Activated T-helper 17 cell treated with anti-CD3 and anti-CD28 coated beads, Interleukin-2, amount 50 U/mL, for 72 hours (primary cell): ENCODE measurements at regions not wholly inside any gene's neighbourhood (a gene's known extent, or its start where the extent isn't known, plus 50 kb on each side); places are given as distances from the start of the nearest gene placed in this dataset.

Experiments used
- ATAC-seq: fragments of 150-1000 bp; cut with Tn5 transposase; replicated peaks from 2 replicates; pipeline ENCODE4 v1.10.0; 2021; ENCODE audit warnings: mild to moderate bottlenecking, moderate library complexity
- H3K27ac Mint-ChIP-seq: one replicate; pipeline ENCODE4 v1.8.0; 2022; ENCODE audit warnings: mixed read lengths
- H3K27me3 Mint-ChIP-seq: one replicate; pipeline ENCODE4 v1.8.0; 2022; ENCODE audit warnings: mixed read lengths
- H3K36me3 Mint-ChIP-seq: one replicate; pipeline ENCODE4 v1.8.0; 2022; ENCODE audit warnings: low read depth, mild to moderate bottlenecking, mixed read lengths
- H3K4me1 Mint-ChIP-seq: one replicate; pipeline ENCODE4 v1.8.0; 2022; ENCODE audit warnings: mixed read lengths
- H3K4me3 Mint-ChIP-seq: one replicate; pipeline ENCODE4 v1.8.0; 2022; ENCODE audit warnings: mild to moderate bottlenecking, mixed read lengths
- H3K9me3 Mint-ChIP-seq: one replicate; pipeline ENCODE4 v1.8.0; 2022; ENCODE audit warnings: mixed read lengths

DNA sequence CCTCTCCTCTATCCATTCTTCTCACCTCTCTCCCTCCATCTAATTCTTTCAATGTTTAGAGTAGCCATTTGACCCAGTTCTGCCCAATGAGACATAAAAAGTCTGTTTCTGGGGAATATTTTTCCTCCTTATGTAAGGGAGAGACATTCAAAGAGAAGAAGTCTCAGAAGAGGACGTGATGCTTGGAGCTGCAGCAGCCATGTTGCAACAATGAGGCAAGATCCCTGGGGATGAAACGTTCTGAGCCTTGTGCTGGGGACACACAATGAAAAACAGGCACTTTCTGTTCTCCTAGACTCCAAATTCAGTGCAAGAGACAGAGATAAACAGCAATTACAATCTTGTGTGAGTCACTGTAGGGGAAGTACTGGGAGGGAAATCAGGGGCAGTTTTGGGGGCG, 130.8 kb downstream of the FOXL1 start:
- Mint-ChIP-seq H3K27ac (no peak overlapping the region), H3K9me3 (peaks cover 5% of the 10 kb centered on the region), H3K27me3 (peaks cover 7% of the 10 kb centered on the region), H3K36me3 (no peaks in the 10 kb centered on the region), H3K4me3 (no peak overlapping the region), H3K4me1 (no peaks in the 10 kb centered on the region)
- ATAC-seq: no peak

DNA sequence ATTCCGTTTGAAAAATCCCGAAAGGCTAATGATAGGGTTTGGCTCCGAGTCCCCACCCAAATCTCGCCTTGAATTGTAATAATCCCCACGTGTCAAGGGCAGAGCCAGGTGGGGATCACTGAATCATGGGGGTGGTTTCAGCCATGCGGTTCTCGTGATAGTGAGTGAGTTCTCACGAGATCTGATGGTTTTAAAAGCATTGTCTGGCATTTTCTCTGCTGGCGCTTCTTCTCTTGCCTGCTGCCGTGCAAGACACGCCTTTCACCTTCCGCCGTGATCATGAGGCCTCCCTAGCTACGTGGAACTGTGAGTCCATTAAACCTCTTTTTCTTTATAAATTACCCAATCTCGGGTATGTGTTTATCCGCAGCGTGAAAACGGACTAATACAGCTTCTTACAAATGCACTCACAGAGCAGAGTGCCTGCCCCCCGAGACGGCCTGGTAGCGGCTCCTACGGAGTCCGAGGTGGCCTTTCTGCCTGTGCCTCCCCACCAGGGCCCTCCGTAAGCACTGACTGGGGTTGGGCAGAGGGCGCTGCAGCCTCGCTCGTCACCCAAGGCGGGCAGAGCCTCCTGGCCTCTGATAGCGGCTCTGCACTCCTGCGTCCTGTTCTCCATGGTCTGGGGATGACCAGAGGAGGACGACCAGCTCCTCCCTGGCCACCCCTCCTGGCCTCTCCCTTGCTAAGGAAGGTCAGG, 131.7 kb downstream of the FOXL1 start:
- Mint-ChIP-seq H3K36me3 (no peaks in the 10 kb centered on the region), H3K4me1 (no peaks in the 10 kb centered on the region), H3K9me3 (peaks cover 5% of the 10 kb centered on the region), H3K27me3 (peaks cover 5% of the 10 kb centered on the region), H3K27ac (no peak overlapping the region), H3K4me3 (no peak overlapping the region)
- no peak for ATAC-seq

DNA sequence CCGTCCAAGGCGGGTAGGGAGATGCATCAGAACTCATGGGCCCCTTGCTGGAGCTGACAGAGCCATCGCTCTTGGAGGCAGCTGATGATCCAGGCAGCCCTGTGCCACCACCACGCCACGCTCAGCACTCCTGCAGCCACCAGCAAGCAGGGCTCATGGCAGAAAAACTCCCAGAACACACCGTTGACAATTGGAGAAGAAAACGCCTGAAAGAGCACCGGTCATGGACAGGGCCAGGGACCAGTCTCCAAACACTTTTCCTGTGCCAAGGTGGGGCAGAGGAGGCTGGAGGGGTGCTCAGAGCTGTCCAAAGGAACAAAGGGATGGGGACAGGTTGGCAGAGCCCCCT, 132.2 kb downstream of the FOXL1 start:
- ATAC-seq: no peak
- Mint-ChIP-seq H3K27me3 (peaks cover 6% of the 10 kb centered on the region), H3K4me3 (no peak overlapping the region), H3K4me1 (no peaks in the 10 kb centered on the region), H3K27ac (no peak overlapping the region), H3K9me3 (peaks cover 5% of the 10 kb centered on the region), H3K36me3 (no peaks in the 10 kb centered on the region)

DNA sequence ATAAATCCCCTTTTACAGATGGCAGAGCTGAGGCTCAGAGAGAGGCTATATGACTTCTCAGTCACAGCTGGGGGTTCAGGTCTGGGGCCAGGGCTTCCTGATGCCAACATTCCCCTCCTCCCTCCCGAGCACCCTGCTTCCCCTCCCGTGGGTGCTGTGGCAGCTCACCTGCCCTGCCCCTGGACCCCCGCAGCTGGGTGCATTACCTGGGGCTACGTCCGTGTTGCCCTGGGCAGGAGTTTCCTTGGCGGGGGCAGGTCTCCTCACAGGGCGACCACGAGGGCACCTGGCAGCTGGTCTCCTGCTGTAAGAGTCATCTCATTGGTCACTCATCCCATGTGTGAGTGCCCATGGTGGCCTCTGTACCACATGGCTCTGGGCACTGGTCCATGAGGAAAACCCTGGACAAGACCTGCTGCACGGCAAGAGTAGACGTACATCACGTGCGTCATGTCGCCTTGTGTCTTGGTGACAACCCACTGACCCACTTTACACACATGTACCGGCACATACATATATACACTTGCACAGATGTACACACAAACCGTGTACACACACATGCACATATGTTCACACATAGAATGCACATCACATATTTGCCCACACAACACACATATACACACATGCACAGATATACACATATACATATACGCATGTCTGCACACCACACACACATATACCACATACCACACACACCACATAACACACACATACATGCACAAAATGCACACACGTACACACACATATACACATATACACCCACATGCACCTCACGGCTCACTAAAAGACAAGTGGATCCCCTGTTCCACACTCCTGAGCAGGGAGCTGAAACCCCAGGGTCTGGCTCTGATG, 134.0 kb downstream of the FOXL1 start:
- H3K27me3 Mint-ChIP-seq: peaks cover 15% of the 10 kb centered on the region
- H3K4me3 Mint-ChIP-seq: no peak overlapping the region
- no peak overlapping the region for H3K27ac Mint-ChIP-seq
- H3K4me1 Mint-ChIP-seq: no peaks in the 10 kb centered on the region
- ATAC-seq: no peak
- H3K36me3 Mint-ChIP-seq: no peaks in the 10 kb centered on the region
- peaks cover 5% of the 10 kb centered on the region for H3K9me3 Mint-ChIP-seq

DNA sequence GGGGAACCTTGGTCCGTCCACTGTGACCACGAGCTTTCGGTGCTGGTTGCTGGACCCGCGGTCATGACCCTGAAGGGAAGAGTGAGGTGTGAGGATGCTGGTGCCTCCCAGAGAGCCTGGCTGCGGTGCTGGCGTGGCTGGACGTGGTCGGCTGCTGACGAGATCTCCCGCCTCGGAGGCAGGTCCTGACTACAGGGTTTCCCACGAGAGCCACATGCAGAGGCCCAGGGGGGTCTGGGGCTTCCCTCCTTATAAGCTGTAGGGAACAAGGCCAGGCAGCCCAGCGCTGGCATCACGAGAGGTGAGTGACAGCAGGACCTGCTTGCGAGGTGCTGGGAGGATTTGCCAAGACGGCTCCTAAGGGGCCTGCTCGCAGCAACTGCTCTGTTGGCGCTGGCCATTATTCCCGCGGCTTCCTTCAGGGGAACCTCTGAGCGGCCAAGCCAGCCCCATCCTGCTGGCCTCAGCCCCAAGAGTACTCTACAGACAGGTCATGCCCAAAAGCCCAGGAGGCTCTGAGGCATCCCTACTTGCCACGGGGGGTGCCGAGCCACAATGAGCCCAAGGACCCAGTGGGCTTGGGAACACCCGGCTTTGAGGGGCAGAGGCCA, 134.8 kb downstream of the FOXL1 start:
- Mint-ChIP-seq H3K27me3 (peaks cover 17% of the 10 kb centered on the region), H3K9me3 (peaks cover 5% of the 10 kb centered on the region), H3K36me3 (no peaks in the 10 kb centered on the region), H3K27ac (no peak overlapping the region), H3K4me1 (no peaks in the 10 kb centered on the region), H3K4me3 (no peak overlapping the region)
- no peak for ATAC-seq

DNA sequence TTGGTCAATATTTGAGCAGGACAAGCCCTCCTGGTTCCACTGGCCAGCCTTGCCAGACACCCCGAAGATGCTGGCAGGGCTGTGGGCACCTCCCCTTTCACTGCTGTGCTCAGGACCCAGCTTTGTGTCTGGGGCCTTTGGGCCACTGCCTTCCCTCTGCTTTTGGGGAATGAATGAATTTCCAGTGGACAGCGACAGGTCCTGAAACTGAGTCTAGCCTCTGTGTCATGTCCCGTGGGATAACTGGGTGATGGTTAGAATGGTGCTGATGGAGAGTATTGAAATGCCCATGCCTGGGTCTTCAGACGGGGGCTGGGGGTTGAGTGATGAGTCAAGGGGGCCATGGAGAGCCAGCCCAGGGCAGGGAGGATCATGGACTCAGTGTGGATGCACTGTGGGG, 135.8 kb downstream of the FOXL1 start:
- Mint-ChIP-seq H3K36me3 (no peaks in the 10 kb centered on the region), H3K27me3 (peaks cover 14% of the 10 kb centered on the region), H3K4me3 (no peak overlapping the region), H3K9me3 (peaks cover 1% of the 10 kb centered on the region), H3K27ac (no peak overlapping the region), H3K4me1 (no peaks in the 10 kb centered on the region)
- ATAC-seq: no peak

DNA sequence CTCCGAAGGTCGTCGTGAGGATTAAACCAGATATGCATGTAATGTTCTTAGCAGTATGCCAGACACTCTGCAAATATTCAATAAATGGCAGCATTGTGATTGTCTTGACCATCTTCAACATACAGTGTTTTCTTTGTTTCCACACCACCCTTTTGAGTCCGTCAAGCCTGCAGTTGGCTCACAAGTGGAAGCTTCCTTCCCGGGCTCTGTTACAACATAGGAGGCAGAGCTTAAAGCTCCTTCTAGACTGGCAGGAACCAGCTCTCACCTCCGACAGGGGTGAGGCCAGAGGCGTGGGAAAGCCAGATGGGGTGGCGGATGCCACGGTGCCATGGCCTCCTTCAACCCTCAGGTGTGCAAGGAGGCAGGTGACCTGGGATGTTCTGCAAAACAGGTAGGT, 138.3 kb downstream of the FOXL1 start:
- ATAC-seq: no peak
- H3K9me3 Mint-ChIP-seq: no peaks in the 10 kb centered on the region

DNA sequence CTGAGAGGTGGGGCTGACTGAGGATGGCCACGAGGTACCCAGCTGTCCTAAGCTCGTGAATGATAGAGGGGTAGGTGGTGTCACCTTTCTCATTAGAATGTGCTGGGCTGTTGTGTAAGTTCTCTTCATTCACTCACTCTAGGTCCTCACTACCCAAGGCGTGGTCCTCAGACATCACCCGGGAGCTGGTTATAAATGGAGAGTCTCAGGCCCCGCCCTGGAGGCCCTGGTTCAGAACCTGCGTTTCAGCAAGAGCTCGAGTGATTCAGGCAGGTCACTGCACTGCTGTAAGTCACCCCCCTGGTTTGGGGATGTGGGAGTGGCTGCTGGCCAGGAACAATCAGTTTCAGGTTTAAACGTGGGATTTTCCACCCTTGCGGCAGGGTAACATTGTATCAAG, 139.8 kb downstream of the FOXL1 start:
- Mint-ChIP-seq H3K4me1 (no peaks in the 10 kb centered on the region), H3K36me3 (no peaks in the 10 kb centered on the region), H3K27me3 (peaks cover 16% of the 10 kb centered on the region), H3K9me3 (no peaks in the 10 kb centered on the region), H3K4me3 (no peak overlapping the region), H3K27ac (no peak overlapping the region)
- peak; percentile 45 for ATAC-seq

More for the DNA sequence above, 138.3 kb downstream of the FOXL1 start:
- no peak overlapping the region for H3K27ac Mint-ChIP-seq
- no peak overlapping the region for H3K4me3 Mint-ChIP-seq
- H3K36me3 Mint-ChIP-seq: no peaks in the 10 kb centered on the region
- no peaks in the 10 kb centered on the region for H3K4me1 Mint-ChIP-seq
- peaks cover 16% of the 10 kb centered on the region for H3K27me3 Mint-ChIP-seq

DNA sequence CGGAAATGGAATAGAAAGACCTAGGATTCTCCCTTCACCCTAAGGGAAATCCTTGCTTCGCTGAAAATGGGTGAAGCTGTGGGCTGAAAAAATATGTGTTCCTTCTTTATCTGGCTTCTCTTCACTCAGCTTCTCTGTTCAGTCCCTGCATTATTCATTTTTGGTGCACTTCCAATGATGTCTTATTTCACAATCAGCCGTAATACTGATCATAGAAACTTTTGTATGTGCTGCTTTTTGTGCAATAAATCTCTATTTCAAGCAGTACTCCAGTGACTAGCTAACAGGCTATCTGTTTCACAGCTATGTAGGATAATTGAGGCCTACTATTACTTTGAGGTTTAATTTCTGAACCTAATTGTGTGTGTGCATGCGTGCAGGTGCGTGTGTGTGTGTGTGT, 144.6 kb downstream of the FOXL1 start:
- no peak for ATAC-seq
- Mint-ChIP-seq H3K27ac (no peak overlapping the region), H3K27me3 (peaks cover 5% of the 10 kb centered on the region), H3K9me3 (no peaks in the 10 kb centered on the region), H3K4me1 (no peaks in the 10 kb centered on the region), H3K4me3 (no peak overlapping the region), H3K36me3 (no peaks in the 10 kb centered on the region)

DNA sequence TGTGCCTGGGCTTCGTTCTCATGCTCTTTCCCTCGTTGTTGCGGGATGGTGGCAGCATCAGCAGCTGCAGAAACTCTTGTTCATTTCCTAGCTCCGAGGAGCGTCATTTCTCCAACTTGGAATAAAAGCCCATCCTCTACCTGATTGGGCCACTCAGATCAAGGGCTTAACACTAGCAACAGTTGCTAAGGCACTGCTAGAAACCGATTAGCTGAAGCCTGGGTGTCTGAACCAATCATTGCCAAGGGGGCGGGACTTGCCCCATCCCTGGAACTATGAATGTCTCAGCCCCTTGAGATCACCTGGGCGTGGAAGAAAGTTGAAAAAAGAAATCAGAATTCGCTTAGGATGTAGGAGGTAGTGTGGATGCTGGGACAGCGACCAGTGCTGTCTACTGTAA, 145.3 kb downstream of the FOXL1 start:
- Mint-ChIP-seq H3K36me3 (no peaks in the 10 kb centered on the region), H3K27me3 (peaks cover 10% of the 10 kb centered on the region), H3K27ac (no peak overlapping the region), H3K4me3 (no peak overlapping the region), H3K4me1 (no peaks in the 10 kb centered on the region), H3K9me3 (no peaks in the 10 kb centered on the region)
- no peak for ATAC-seq

DNA sequence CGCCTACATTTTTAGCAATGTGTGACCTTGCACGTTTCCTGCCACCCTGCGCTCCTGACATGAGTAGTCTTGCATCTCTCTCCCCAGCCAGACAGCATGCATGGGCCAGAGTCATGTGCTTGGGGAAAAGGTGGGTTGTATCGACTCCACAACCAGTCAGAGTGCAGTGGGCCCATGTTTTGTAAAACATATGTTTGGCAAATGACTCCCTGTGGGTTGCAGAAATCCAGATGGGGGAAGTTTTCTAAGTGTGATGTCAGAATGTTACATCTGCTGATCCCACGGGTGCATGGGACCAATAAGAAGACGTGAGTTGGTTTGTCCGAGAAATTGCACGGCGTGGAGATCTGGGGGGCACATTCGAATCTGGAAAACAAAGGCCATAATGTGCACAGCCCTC, 147.1 kb downstream of the FOXL1 start:
- Mint-ChIP-seq H3K27me3 (peaks cover 12% of the 10 kb centered on the region), H3K36me3 (no peaks in the 10 kb centered on the region), H3K4me3 (no peak overlapping the region), H3K9me3 (no peaks in the 10 kb centered on the region), H3K27ac (no peak overlapping the region), H3K4me1 (no peaks in the 10 kb centered on the region)
- no peak for ATAC-seq

DNA sequence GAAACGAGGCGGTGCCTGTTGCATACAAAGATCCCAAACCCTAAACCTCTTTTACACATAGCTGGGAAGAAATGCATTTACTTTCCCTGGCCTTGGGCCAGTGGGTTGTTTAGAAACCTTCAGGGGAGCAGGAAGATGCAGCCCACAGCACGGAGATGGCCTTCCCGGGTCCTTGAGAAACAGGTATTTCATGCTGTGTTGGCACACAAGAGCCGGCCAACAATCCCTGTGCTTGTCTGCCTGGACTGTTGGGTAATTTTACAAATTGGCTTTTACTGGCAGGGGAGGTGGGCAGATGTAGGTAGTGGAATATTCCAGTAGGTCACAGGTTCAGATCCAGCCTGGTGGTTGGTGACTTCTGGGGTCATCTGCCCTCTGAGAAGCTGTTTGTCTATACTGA, 148.0 kb downstream of the FOXL1 start:
- H3K4me3 Mint-ChIP-seq: no peak overlapping the region
- no peaks in the 10 kb centered on the region for H3K9me3 Mint-ChIP-seq
- H3K4me1 Mint-ChIP-seq: no peaks in the 10 kb centered on the region
- ATAC-seq: no peak
- H3K27ac Mint-ChIP-seq: no peak overlapping the region
- no peaks in the 10 kb centered on the region for H3K36me3 Mint-ChIP-seq
- H3K27me3 Mint-ChIP-seq: peaks cover 13% of the 10 kb centered on the region

DNA sequence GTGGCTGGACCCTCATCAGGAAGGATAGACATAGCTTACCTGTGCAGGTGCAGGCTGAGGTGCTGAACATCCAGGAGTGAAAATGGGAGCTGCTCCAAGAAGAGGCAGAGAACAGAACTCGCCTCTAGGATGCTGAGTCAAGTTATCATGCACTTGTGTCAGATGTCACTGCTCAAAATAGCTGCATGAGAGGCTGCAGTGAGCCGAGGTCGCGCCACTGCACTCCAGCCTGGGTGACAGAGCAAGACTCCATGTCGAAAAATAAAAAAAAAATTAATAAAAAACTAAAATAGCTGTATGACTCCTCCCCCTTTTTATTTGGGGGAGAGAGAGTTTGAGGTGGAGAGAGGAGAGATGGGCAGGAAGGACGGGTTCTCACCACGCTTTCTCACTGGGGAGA, 148.8 kb downstream of the FOXL1 start:
- no peak overlapping the region for H3K27ac Mint-ChIP-seq
- no peak for ATAC-seq
- H3K4me1 Mint-ChIP-seq: no peaks in the 10 kb centered on the region
- H3K9me3 Mint-ChIP-seq: no peaks in the 10 kb centered on the region
- H3K4me3 Mint-ChIP-seq: no peak overlapping the region
- H3K27me3 Mint-ChIP-seq: peaks cover 15% of the 10 kb centered on the region
- no peaks in the 10 kb centered on the region for H3K36me3 Mint-ChIP-seq

DNA sequence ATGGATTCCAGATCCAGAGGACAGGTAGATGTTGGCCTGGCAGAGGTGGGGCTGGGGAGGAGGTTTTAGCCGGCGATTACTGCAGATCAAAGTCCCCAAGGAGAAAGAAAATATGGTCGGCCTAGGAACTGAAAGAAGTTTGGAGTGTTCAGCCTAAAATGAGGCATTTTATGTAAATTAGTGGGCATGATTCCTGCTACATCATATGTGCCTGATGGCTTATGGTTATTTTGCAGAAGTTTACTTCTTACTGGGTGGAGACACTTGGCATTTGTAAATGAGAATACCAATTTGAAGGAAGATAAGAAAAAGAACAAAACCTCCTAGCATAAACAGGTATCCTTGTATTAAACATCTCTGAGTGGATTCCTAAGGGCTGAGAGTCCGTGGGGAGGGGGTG, 149.3 kb downstream of the FOXL1 start:
- Mint-ChIP-seq H3K4me1 (no peaks in the 10 kb centered on the region), H3K36me3 (no peaks in the 10 kb centered on the region), H3K9me3 (no peaks in the 10 kb centered on the region), H3K4me3 (no peak overlapping the region), H3K27me3 (peaks cover 20% of the 10 kb centered on the region), H3K27ac (no peak overlapping the region)
- no peak for ATAC-seq

DNA sequence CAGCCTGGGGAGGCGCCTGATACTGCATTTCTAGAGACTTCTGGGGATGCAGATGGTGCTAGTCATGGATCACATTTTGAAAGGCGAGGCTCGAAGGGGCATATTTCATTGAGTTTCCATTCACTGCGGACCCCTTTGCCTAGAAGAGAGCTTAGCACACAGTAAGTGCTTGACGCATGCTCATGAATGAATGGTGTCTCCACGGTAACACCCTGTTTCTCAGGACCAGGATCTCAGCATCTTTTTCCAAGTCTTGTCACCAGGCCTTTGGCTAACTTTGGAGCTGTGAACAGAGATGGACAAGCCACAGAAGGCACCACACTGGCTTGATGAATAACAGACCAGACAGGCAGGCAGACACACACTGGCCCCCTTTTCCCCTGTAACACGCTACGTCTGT, 151.3 kb downstream of the FOXL1 start:
- no peak for ATAC-seq
- Mint-ChIP-seq H3K27ac (no peak overlapping the region), H3K4me3 (no peak overlapping the region), H3K9me3 (no peaks in the 10 kb centered on the region), H3K36me3 (no peaks in the 10 kb centered on the region), H3K4me1 (no peaks in the 10 kb centered on the region), H3K27me3 (peaks cover 28% of the 10 kb centered on the region)
